Mesendoderm (in vitro differentiated cells): ENCODE measurements at regions not wholly inside any gene's neighbourhood (a gene's known extent, or its start where the extent isn't known, plus 50 kb on each side); places are given as distances from the start of the nearest gene placed in this dataset.
A peak's percentile ranks its signal among the peaks of the same experiment; 100 is the strongest.

ENCODE experiments used
- DNase-seq: peaks from one replicate; pipeline ENCODE4 v3.0.0; 2013
- H2AK5ac ChIP-seq: 2 replicates; pipeline ENCODE4 v1.6.1; 2013; ENCODE audit warnings: low read length, inconsistent platforms
- H2BK120ac ChIP-seq: 2 replicates; pipeline ENCODE4 v1.6.1; 2013; ENCODE audit warnings: low read depth, mild to moderate bottlenecking, low read length, moderate library complexity, mixed read lengths
- H2BK15ac ChIP-seq: replicated peaks from 2 replicates; pipeline ENCODE4 v1.6.1; 2013; ENCODE audit warnings: low read depth, mild to moderate bottlenecking, moderate library complexity
- H2BK5ac ChIP-seq: 2 replicates; pipeline ENCODE4 v1.6.1; 2013; ENCODE audit warnings: low read length, inconsistent platforms
- H3K18ac ChIP-seq: 2 replicates; pipeline ENCODE4 v1.6.1; 2013; ENCODE audit warnings: mild to moderate bottlenecking, low read length, mixed read lengths
- H3K23ac ChIP-seq: one replicate; pipeline ENCODE4 v1.6.1; 2013; ENCODE audit warnings: low read length
- H3K27ac ChIP-seq: 2 replicates; pipeline ENCODE4 v1.5.1; 2013; ENCODE audit warnings: low read depth, mild to moderate bottlenecking, inconsistent platforms, low read length, moderate library complexity
- H3K27me3 ChIP-seq: 2 replicates; pipeline ENCODE4 v1.6.1; 2013; ENCODE audit warnings: low read length, control low read depth, mild to moderate bottlenecking, inconsistent platforms; ENCODE audit not compliant: insufficient read depth, poor library complexity
- H3K36me3 ChIP-seq: 2 replicates; pipeline ENCODE4 v1.6.1; 2013; ENCODE audit warnings: low read length, inconsistent platforms; ENCODE audit not compliant: control insufficient read depth, insufficient read depth
- H3K4ac ChIP-seq: one replicate; pipeline ENCODE4 v1.6.1; 2013; ENCODE audit warnings: low read depth, mild to moderate bottlenecking, low read length, moderate library complexity
- H3K4me1 ChIP-seq: 2 replicates; pipeline ENCODE4 v1.6.1; 2013; ENCODE audit warnings: low read depth, low read length, inconsistent platforms; ENCODE audit not compliant: control insufficient read depth
- H3K4me2 ChIP-seq: 2 replicates; pipeline ENCODE4 v1.6.1; 2013; ENCODE audit warnings: low read length
- H3K4me3 ChIP-seq: 2 replicates; pipeline ENCODE4 v1.5.1; 2013; ENCODE audit warnings: mild to moderate bottlenecking, low read length
- H3K56ac ChIP-seq: one replicate; pipeline ENCODE4 v1.6.1; 2013; ENCODE audit warnings: low read length
- H3K79me1 ChIP-seq: 2 replicates; pipeline ENCODE4 v1.6.1; 2013; ENCODE audit warnings: low read length, inconsistent platforms
- H3K79me2 ChIP-seq: 2 replicates; pipeline ENCODE4 v1.6.1; 2013; ENCODE audit warnings: mild to moderate bottlenecking, low read length; ENCODE audit not compliant: control insufficient read depth, insufficient read depth
- H3K9ac ChIP-seq: 2 replicates; pipeline ENCODE4 v1.6.1; 2013; ENCODE audit warnings: low read length, inconsistent platforms
- H4K5ac ChIP-seq: one replicate; pipeline ENCODE4 v1.6.1; 2013; ENCODE audit warnings: low read length
- H4K8ac ChIP-seq: one replicate; pipeline ENCODE4 v1.6.1; 2013; ENCODE audit warnings: low read depth, mild to moderate bottlenecking, control low read depth, low read length, moderate library complexity
- WGBS: extraction: QIAGEN DNeasy Blood & Tissue Kit; methylation state at CpG from one replicate; pipeline ENCODE4 v1.1.7; 2013; ENCODE audit warnings: low lambda C conversion rate, missing lambda C conversion rate; ENCODE audit not compliant: insufficient coverage; ENCODE audit errors: extremely low coverage; 5-methylcytosine and 5-hydroxymethylcytosine counted together

DNA sequence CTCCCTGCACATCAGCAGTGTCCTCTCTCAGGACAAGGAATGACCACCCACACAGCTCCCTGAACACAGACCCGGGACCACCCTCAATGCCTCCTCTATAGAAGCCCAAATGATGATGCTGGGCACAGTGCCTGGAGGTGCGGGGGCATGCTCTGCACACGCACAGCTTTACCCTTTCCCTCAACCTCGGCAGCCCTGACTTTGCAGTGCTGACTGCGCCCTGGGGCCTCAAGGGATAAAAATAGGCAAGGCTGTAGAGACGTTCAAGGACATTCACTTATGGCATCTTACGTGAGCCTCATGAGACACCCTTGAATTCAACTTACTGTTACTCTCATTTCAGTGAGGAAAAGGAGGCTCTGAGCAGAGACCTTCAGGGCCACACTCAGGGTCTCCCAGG is 521.6 kb upstream of the MGMT start:
- H3K4me3 ChIP-seq, result no peak overlapping the region
- H3K23ac ChIP-seq, result no peak overlapping the region
- H3K27me3 ChIP-seq, result no peaks in the 10 kb centered on the region
- no peak overlapping the region for H2BK15ac ChIP-seq
- no peak overlapping the region for H3K56ac ChIP-seq
- no peak overlapping the region for H2BK5ac ChIP-seq
- H3K4me1 ChIP-seq, result no peaks in the 10 kb centered on the region
- H3K79me1 ChIP-seq, result no peaks in the 10 kb centered on the region
- H2AK5ac ChIP-seq, result no peak overlapping the region
- no peak overlapping the region for H4K5ac ChIP-seq
- H3K9ac ChIP-seq, result no peak overlapping the region
- no peaks in the 10 kb centered on the region for H3K36me3 ChIP-seq
- H3K27ac ChIP-seq, result no peak overlapping the region
- H4K8ac ChIP-seq, result no peak overlapping the region
- WGBS, result no CpG with 5 or more reads among the region's 7 CpGs
- DNase-seq, result no peak
- no peak overlapping the region for H2BK120ac ChIP-seq
- H3K4me2 ChIP-seq, result no peak overlapping the region
- no peaks in the 10 kb centered on the region for H3K79me2 ChIP-seq
- H3K18ac ChIP-seq, result no peak overlapping the region
- H3K4ac ChIP-seq, result no peak overlapping the region

DNA sequence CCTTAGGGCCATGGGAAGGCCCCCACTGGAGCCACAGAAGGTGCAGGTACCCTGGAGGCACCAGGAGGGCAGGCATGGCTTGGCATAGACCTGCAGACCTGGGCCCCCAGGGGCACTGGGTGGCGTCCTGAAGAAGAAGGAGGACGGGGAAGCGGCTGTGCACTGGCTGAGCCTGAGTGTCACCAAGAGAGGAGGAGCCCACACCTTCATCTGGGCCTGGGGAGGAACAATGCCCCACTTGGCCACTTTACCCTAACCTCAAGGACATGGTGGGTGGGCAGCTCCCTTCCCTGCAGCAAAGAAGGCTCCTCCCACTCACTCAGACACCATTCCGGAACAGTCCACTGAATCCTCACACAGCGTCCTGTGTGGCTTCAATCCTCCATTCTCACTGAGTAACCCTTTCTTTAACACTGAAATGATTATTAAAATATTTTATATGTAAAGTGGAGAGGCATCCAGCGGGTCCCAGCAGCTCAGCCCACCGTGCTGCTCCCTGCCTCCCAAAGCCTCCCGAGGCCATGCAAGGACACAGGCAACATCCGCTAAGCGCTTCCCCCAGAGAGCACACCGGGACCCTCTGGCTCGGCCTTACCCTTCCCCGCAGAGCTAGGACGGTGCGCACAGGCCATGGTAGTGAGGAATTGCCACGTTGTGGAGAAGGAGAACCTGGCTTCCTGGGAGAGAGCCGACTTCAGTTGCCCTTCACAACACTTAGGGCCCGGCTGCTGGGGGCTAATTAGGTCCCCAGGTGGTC is 516.7 kb upstream of the MGMT start:
- no peak overlapping the region for H4K5ac ChIP-seq
- no peak overlapping the region for H3K18ac ChIP-seq
- H3K56ac ChIP-seq, result no peak overlapping the region
- H3K79me1 ChIP-seq, result no peaks in the 10 kb centered on the region
- H3K4me2 ChIP-seq, result no peak overlapping the region
- no peak overlapping the region for H2BK120ac ChIP-seq
- H3K36me3 ChIP-seq, result no peaks in the 10 kb centered on the region
- no peaks in the 10 kb centered on the region for H3K4me1 ChIP-seq
- no peaks in the 10 kb centered on the region for H3K27me3 ChIP-seq
- no peak overlapping the region for H2AK5ac ChIP-seq
- no peak overlapping the region for H2BK15ac ChIP-seq
- no peak overlapping the region for H4K8ac ChIP-seq
- H3K9ac ChIP-seq, result no peak overlapping the region
- no peak overlapping the region for H3K23ac ChIP-seq
- no CpG with 5 or more reads among the region's 18 CpGs for WGBS
- DNase-seq, result no peak
- H3K4me3 ChIP-seq, result no peak overlapping the region
- no peaks in the 10 kb centered on the region for H3K79me2 ChIP-seq
- no peak overlapping the region for H3K4ac ChIP-seq
- no peak overlapping the region for H3K27ac ChIP-seq
- H2BK5ac ChIP-seq, result no peak overlapping the region

DNA sequence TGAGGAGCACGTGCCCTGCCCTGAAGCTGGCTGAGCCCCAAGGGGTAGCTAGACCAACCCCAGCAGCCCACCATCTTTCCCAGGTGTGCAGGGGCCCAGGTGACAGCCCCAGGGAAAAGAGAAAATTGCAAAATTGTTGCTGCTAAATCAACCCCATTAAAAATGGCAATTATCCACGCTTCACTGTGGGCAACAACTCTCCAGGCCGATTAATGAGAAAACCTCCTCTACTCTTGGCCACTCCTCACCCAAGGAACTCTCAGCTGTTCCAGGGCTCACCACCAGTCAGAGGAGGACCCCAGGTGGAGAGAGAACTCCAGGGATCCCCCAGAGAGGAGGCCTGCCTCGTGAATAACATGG is 516.1 kb upstream of the MGMT start:
- Histone ChIP-seq H3K27me3 (no peaks in the 10 kb centered on the region), H2BK120ac (no peak overlapping the region), H2AK5ac (no peak overlapping the region), H3K79me2 (no peaks in the 10 kb centered on the region), H3K27ac (no peak overlapping the region), H3K56ac (no peak overlapping the region), H3K18ac (no peak overlapping the region), H3K36me3 (no peaks in the 10 kb centered on the region), H3K9ac (no peak overlapping the region), H3K23ac (no peak overlapping the region), H4K8ac (no peak overlapping the region), H3K4me3 (no peak overlapping the region), H3K4me1 (no peaks in the 10 kb centered on the region), H3K79me1 (no peaks in the 10 kb centered on the region), H2BK5ac (no peak overlapping the region), H3K4ac (no peak overlapping the region), H4K5ac (no peak overlapping the region), H2BK15ac (no peak overlapping the region), H3K4me2 (no peak overlapping the region)
- no CpG with 5 or more reads among the region's 4 CpGs for WGBS
- DNase-seq, result no peak

DNA sequence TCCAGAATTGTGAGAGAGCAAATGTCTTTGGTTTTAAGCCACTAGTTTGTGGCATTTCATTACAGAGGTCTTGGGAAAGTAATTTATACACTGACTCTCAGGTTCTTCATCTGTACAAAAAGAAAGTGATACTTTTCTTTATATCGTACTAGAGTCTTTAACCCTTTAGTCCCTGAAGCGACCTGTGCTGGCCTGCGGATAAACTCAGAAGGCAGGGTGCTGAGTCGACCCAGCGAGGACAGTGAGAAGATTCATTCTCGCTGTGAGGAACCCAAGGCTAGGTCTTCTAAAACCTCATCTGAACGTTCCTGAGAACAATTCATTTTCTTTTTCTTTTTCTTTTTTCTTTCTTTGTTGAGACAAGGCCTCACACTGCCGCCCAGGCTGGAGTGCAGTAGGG is 514.2 kb upstream of the MGMT start:
- no peaks in the 10 kb centered on the region for H3K36me3 ChIP-seq
- DNase-seq, result peak; percentile 8
- no peak overlapping the region for H3K9ac ChIP-seq
- H3K4me2 ChIP-seq, result no peak overlapping the region
- no peak overlapping the region for H3K4me3 ChIP-seq
- H3K79me1 ChIP-seq, result no peaks in the 10 kb centered on the region
- H3K27me3 ChIP-seq, result no peaks in the 10 kb centered on the region
- H2BK5ac ChIP-seq, result no peak overlapping the region
- H3K4me1 ChIP-seq, result no peaks in the 10 kb centered on the region
- H2AK5ac ChIP-seq, result no peak overlapping the region
- no peak overlapping the region for H3K27ac ChIP-seq
- H3K23ac ChIP-seq, result no peak overlapping the region
- H3K56ac ChIP-seq, result no peak overlapping the region
- no peaks in the 10 kb centered on the region for H3K79me2 ChIP-seq
- no peak overlapping the region for H4K8ac ChIP-seq
- no peak overlapping the region for H2BK15ac ChIP-seq
- no CpG with 5 or more reads among the region's 8 CpGs for WGBS
- no peak overlapping the region for H4K5ac ChIP-seq
- no peak overlapping the region for H3K4ac ChIP-seq
- H2BK120ac ChIP-seq, result no peak overlapping the region
- no peak overlapping the region for H3K18ac ChIP-seq

DNA sequence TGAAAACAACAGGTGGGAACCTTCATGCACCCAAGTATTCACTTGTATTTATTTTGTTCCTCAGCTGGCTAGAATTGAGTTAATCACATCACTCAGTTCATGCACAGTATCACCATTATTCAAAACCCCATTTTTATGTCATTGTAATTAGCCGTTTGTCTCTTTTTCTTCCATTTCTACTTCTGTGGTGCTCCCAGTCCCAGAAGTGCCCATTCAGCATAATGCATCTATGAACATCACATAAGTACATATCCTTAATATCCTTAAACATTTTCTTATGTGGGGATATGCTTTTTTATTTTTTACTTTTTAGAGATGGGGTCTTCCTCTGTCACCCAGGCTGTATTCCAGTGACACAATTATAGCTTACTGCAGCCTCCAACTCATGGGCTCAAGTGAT is 510.9 kb upstream of the MGMT start:
- H3K18ac ChIP-seq, result no peak overlapping the region
- no peak overlapping the region for H3K4ac ChIP-seq
- DNase-seq, result no peak
- no peak overlapping the region for H2AK5ac ChIP-seq
- H4K5ac ChIP-seq, result no peak overlapping the region
- H3K4me3 ChIP-seq, result no peak overlapping the region
- no peak overlapping the region for H2BK15ac ChIP-seq
- no peaks in the 10 kb centered on the region for H3K79me2 ChIP-seq
- no peaks in the 10 kb centered on the region for H3K36me3 ChIP-seq
- H4K8ac ChIP-seq, result no peak overlapping the region
- H3K23ac ChIP-seq, result no peak overlapping the region
- no peaks in the 10 kb centered on the region for H3K79me1 ChIP-seq
- H2BK5ac ChIP-seq, result no peak overlapping the region
- H3K4me2 ChIP-seq, result no peak overlapping the region
- no peaks in the 10 kb centered on the region for H3K4me1 ChIP-seq
- WGBS, result no CpG with 5 or more reads among the region's 1 CpG
- H3K27me3 ChIP-seq, result no peaks in the 10 kb centered on the region
- H3K56ac ChIP-seq, result no peak overlapping the region
- no peak overlapping the region for H2BK120ac ChIP-seq
- no peak overlapping the region for H3K9ac ChIP-seq
- H3K27ac ChIP-seq, result no peak overlapping the region

DNA sequence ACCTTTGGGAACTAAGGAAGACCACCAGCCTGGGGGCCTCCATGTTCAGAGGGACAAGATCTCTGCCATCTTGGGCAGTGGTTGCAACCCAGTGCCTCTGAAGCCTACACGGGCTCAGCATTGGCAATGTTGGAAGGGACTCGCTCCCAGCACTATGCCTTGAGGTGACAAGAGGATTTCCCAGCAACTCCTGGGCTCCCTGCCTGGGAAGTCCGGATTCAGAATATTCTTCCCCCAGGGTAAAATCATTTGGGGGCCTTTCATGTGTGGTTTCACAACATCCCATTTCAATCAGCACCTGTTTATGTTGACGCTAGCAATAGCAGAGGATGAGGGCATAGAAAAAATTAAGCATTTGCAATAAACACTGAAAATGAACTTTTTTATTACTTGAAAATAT is 509.8 kb upstream of the MGMT start:
- whole genome bisulfite sequencing, result no CpG with 5 or more reads among the region's 4 CpGs
- Histone ChIP-seq H2BK5ac (no peak overlapping the region), H2BK15ac (no peak overlapping the region), H3K36me3 (no peaks in the 10 kb centered on the region), H3K4me3 (no peak overlapping the region), H3K56ac (no peak overlapping the region), H3K9ac (no peak overlapping the region), H3K27me3 (no peaks in the 10 kb centered on the region), H3K18ac (no peak overlapping the region), H3K4me2 (no peak overlapping the region), H4K8ac (no peak overlapping the region), H3K23ac (no peak overlapping the region), H4K5ac (no peak overlapping the region), H2BK120ac (no peak overlapping the region), H2AK5ac (no peak overlapping the region), H3K79me1 (no peaks in the 10 kb centered on the region), H3K4ac (no peak overlapping the region), H3K4me1 (no peaks in the 10 kb centered on the region), H3K27ac (no peak overlapping the region), H3K79me2 (no peaks in the 10 kb centered on the region)
- DNase-seq, result no peak
